ENCODE measurements at regions not wholly inside any gene's neighbourhood (a gene's known extent, or its start where the extent isn't known, plus 50 kb on each side); places are given as distances from the start of the nearest gene placed in this dataset.
"Not testable (repeated sequence)": the region's sequence is repeated elsewhere in the genome, so short reads cannot be mapped to it uniquely, and the experiment has no call there.

GRCh38 chr20:12512755-12513154 is 496.0 kb upstream of the SPTLC3 start:
- DNase-seq, result no peak

- no peak for DNase-seq
These were observed 480.7 kb upstream of the SPTLC3 start for GRCh38 chr20:12528104-12528503.

GRCh38 chr20:12528591-12529041 is 480.2 kb upstream of the SPTLC3 start:
- DNase-seq, result no peak

- DNase-seq, result no peak
These were observed 477.1 kb upstream of the SPTLC3 start for GRCh38 chr20:12531626-12532025.

GRCh38 chr20:12535316-12535715 is 473.5 kb upstream of the SPTLC3 start:
- no peak for DNase-seq

- no peak for DNase-seq
These were observed 473.0 kb upstream of the SPTLC3 start for GRCh38 chr20:12535770-12536169.

GRCh38 chr20:12554426-12554825 is 454.3 kb upstream of the SPTLC3 start:
- no peak for DNase-seq

- no peak for DNase-seq
These were observed 453.4 kb upstream of the SPTLC3 start for GRCh38 chr20:12555369-12555768.

- DNase-seq, result not testable (repeated sequence)
These were observed 452.9 kb upstream of the SPTLC3 start for GRCh38 chr20:12555849-12556248.

GRCh38 chr20:12557224-12557623 is 451.5 kb upstream of the SPTLC3 start:
- no peak for DNase-seq

- DNase-seq, result no peak
These were observed 443.8 kb upstream of the SPTLC3 start for GRCh38 chr20:12564979-12565378.

GRCh38 chr20:12566596-12566995 is 442.2 kb upstream of the SPTLC3 start:
- DNase-seq, result no peak

GRCh38 chr20:12570371-12570770 is 438.4 kb upstream of the SPTLC3 start:
- no peak for DNase-seq

GRCh38 chr20:12573442-12573841 is 435.3 kb upstream of the SPTLC3 start:
- DNase-seq, result no peak

- no peak for DNase-seq
These were observed 433.2 kb upstream of the SPTLC3 start for GRCh38 chr20:12575352-12576095.

GRCh38 chr20:12577213-12577612 is 431.6 kb upstream of the SPTLC3 start:
- no peak for DNase-seq

GRCh38 chr20:12581644-12582289 is 427.0 kb upstream of the SPTLC3 start:
- no peak for DNase-seq

GRCh38 chr20:12582710-12583109 is 426.1 kb upstream of the SPTLC3 start:
- DNase-seq, result not testable (repeated sequence)

GRCh38 chr20:12591949-12592470 is 416.8 kb upstream of the SPTLC3 start:
- DNase-seq, result no peak

- no peak for DNase-seq
These were observed 416.0 kb upstream of the SPTLC3 start for GRCh38 chr20:12592756-12593155.

- no peak for DNase-seq
These were observed 415.4 kb upstream of the SPTLC3 start for GRCh38 chr20:12593342-12593873.

- DNase-seq, result no peak
These were observed 414.2 kb upstream of the SPTLC3 start for GRCh38 chr20:12594410-12595088.

- DNase-seq, result no peak
These were observed 412.9 kb upstream of the SPTLC3 start for GRCh38 chr20:12595841-12596240.

Data from NCI-H226 (cell line).